GM12878 (cell line): ENCODE measurements at regions not wholly inside any gene's neighbourhood (a gene's known extent, or its start where the extent isn't known, plus 50 kb on each side); places are given as distances from the start of the nearest gene placed in this dataset.

Experiments
- ATAC-seq: fragments of 200-7000 bp; cut with Tn5 transposase; 3 replicates; pipeline ENCODE4 v1.9.1; 2020; ENCODE audit warnings: mild to moderate bottlenecking, moderate library complexity
- BruUV-seq: library from RNA; stranded (reverse); fragments of 400-500 nt; replicated peaks from 2 replicates; lab custom pipeline; 2021; lab: Mats Ljungman, UMichigan
- CTCF ChIA-PET: fragments of 300-600 bp; sonication (Branson Sonifier 250); formaldehyde crosslinking; extraction: SDS; loops from one replicate; lab custom pipeline; 2021; ENCODE audit warnings: inconsistent platforms; lab: Yijun Ruan, JAX
- POLR2A ChIA-PET: fragments of 350-600 bp; formaldehyde crosslinking; extraction: SDS; loops from one replicate; lab custom pipeline; 2021; ENCODE audit warnings: inconsistent platforms; lab: Charles Lee
- RAD21 ChIA-PET: fragments of 300-600 bp; sonication (Branson Sonifier 250); formaldehyde crosslinking; loops from one replicate; lab custom pipeline; 2023; ENCODE audit warnings: antibody characterized with exemption; ENCODE audit not compliant: unreplicated experiment; lab: Charles Lee
- SMC1A ChIA-PET: fragments of 300-600 bp; sonication (Branson Sonifier 250); formaldehyde crosslinking; loops from one replicate; lab custom pipeline; 2023; ENCODE audit not compliant: unreplicated experiment, uncharacterized antibody; lab: Charles Lee
- DNase-seq: peaks from one replicate; pipeline ENCODE4 v3.0.0-alpha.2; 2011; ENCODE audit warnings: low read depth, low spot score
- FAIRE-seq: peaks from 3 replicates; lab custom pipeline; 2011; peaks lifted over from hg19 to GRCh38; lab: Jason Lieb, UNC
- H2AFZ ChIP-seq: 2 replicates; pipeline ENCODE4 v1.6.0; 2011; ENCODE audit warnings: low read depth, low read length, control low read depth; ENCODE audit not compliant: control insufficient read depth
- H3K27ac ChIP-seq: 2 replicates; pipeline ENCODE4 v1.5.1; 2011; ENCODE audit warnings: control low read depth; ENCODE audit not compliant: control insufficient read depth, insufficient read depth
- H3K27me3 ChIP-seq, 2 experiments: replicated peaks in 1 of 2; 2 replicates each; pipeline versions ENCODE4 v1.6.0 to v1.6.1; 2011; ENCODE audit warnings: low read length in 1 of 2; ENCODE audit not compliant: control insufficient read depth in 2 of 2, insufficient read depth in 2 of 2
- H3K36me3 ChIP-seq, 2 experiments: 2 replicates each; pipeline ENCODE4 v1.5.1; 2011; ENCODE audit warnings: low read length in 1 of 2; ENCODE audit not compliant: control insufficient read depth in 2 of 2, insufficient read depth in 2 of 2
- H3K4me1 ChIP-seq: 2 replicates; pipeline ENCODE4 v1.6.1; 2011; ENCODE audit warnings: mild to moderate bottlenecking, low read length, moderate library complexity, mixed read lengths; ENCODE audit not compliant: control insufficient read depth, insufficient read depth
- H3K4me2 ChIP-seq: 2 replicates; pipeline ENCODE4 v1.6.0; 2011; ENCODE audit warnings: control low read depth; ENCODE audit not compliant: control insufficient read depth, insufficient read depth
- H3K4me3 ChIP-seq: fragments of 200-600 bp; sonication (generic); 2 replicates; pipeline ENCODE4 v1.5.1; 2016
- H3K79me2 ChIP-seq: 2 replicates; pipeline ENCODE4 v1.6.0; 2011; ENCODE audit warnings: low read length; ENCODE audit not compliant: control insufficient read depth, insufficient read depth
- H3K9ac ChIP-seq: 2 replicates; pipeline ENCODE4 v1.8.0; 2011; ENCODE audit warnings: low read length, control low read depth, mixed read lengths; ENCODE audit not compliant: control insufficient read depth, insufficient read depth
- H3K9me3 ChIP-seq: replicated peaks from 3 replicates; pipeline ENCODE4 v1.5.1; 2011; ENCODE audit warnings: mild to moderate bottlenecking, low read length; ENCODE audit not compliant: control insufficient read depth, insufficient read depth
- H4K20me1 ChIP-seq: 2 replicates; pipeline ENCODE4 v1.6.0; 2011; ENCODE audit not compliant: control insufficient read depth, insufficient read depth
- CEBPB ChIP-seq, 2 experiments: fragments of 150-350 bp in 1 of 2; IDR thresholded peaks; 2 replicates each; pipeline ENCODE4 v1.6.1; 2012 to 2014; ENCODE audit warnings: low read depth in 2 of 2, low read length in 2 of 2, borderline replicate concordance in 1 of 2, inconsistent platforms in 1 of 2
- CEBPZ ChIP-seq: fragments of 150-350 bp; IDR thresholded peaks from 2 replicates; pipeline ENCODE4 v1.6.1; 2016; ENCODE audit warnings: low read depth, low read length
- CREB1 ChIP-seq: IDR thresholded peaks from 2 replicates; pipeline ENCODE4 v1.6.1; 2012; ENCODE audit warnings: low read depth, mild to moderate bottlenecking, inconsistent platforms
- DPF2 ChIP-seq: fragments of 450-650 bp; IDR thresholded peaks from 2 replicates; pipeline ENCODE4 v1.6.1; 2017; ENCODE audit warnings: mild to moderate bottlenecking
- LARP7 ChIP-seq: fragments of 450-650 bp; IDR thresholded peaks from 2 replicates; pipeline ENCODE4 v1.6.1; 2017; ENCODE audit warnings: mild to moderate bottlenecking
- PBX3 ChIP-seq: IDR thresholded peaks from 2 replicates; pipeline ENCODE4 v1.6.1; 2011; ENCODE audit warnings: mild to moderate bottlenecking, low read depth, low read length, moderate library complexity; ENCODE audit not compliant: insufficient replicate concordance
- SKIL ChIP-seq: fragments of 450-650 bp; IDR thresholded peaks from 2 replicates; pipeline ENCODE4 v1.6.1; 2017; ENCODE audit warnings: mild to moderate bottlenecking, low read depth, inconsistent platforms; ENCODE audit not compliant: poor library complexity, severe bottlenecking
- WGBS: methylation state at CpG from one replicate; pipeline ENCODE4 v1.1.6; 2016; ENCODE audit warnings: low lambda C conversion rate; ENCODE audit not compliant: insufficient replicate concordance, insufficient coverage; ENCODE audit errors: missing lambda C conversion rate; 5-methylcytosine and 5-hydroxymethylcytosine counted together
- in situ Hi-C: fragments of 300-500 bp; cut with MboI; formaldehyde crosslinking; loops from 9 replicates; pipeline ENCODE4 v1.14.3; 2018; ENCODE audit warnings: mixed read lengths
- intact Hi-C: fragments of 100-400 bp; cut with micrococcal nuclease; formaldehyde crosslinking; loops from one replicate; pipeline ENCODE4 v1.14.2; 2022; ENCODE audit not compliant: unreplicated experiment

- RAD21 ChIA-PET = no interaction called here
- POLR2A ChIA-PET = no interaction called here
These were observed 229.9 kb upstream of the UGT8 start for GRCh38 chr4:114368751-114369150.

More at GRCh38 chr4:114368751-114369150, 229.9 kb upstream of the UGT8 start:
- ChIA-PET SMC1A (no interaction called here), CTCF (no interaction called here)
- no peaks in the 10 kb centered on the region for H4K20me1 ChIP-seq
- no peak for FAIRE-seq
- H3K36me3 ChIP-seq = no peaks in the 10 kb centered on the region
- H2AFZ ChIP-seq = no peak overlapping the region
- ATAC-seq = no peak
- H3K9me3 ChIP-seq = no peaks in the 10 kb centered on the region
- in situ Hi-C loops (no loop called here), intact Hi-C loops (no loop called here)
- WGBS = 9% methylated on average over 1 of the region's 1 CpG
- no peak overlapping the region for H3K4me3 ChIP-seq
- no peak overlapping the region for H3K9ac ChIP-seq
- no peak for DNase-seq
- H3K27me3 ChIP-seq = no peaks in the 10 kb centered on the region; a peak in 1 of 4 replicates
- TF ChIP-seq SKIL = no peak
- no peak for TF ChIP-seq CEBPZ
- no peak for TF ChIP-seq CREB1
- TF ChIP-seq CEBPB (IDR thresholded peaks at IDR 0.05; ENCODE audit: borderline replicate concordance in 1 of 2, low read depth in 2 of 2, low read length in 2 of 2) = no peak
- no peak for TF ChIP-seq PBX3
- TF ChIP-seq LARP7 = no peak
- no peak for TF ChIP-seq DPF2
- no peaks in the 10 kb centered on the region for H3K79me2 ChIP-seq
- no peaks in the 10 kb centered on the region for H3K4me1 ChIP-seq
- BruUV-seq = no TSS peak
- H3K27ac ChIP-seq = no peak overlapping the region
- no peak overlapping the region for H3K4me2 ChIP-seq
